Smooth muscle cell (in vitro differentiated cells): ENCODE measurements at regions not wholly inside any gene's neighbourhood (a gene's known extent, or its start where the extent isn't known, plus 50 kb on each side); places are given as distances from the start of the nearest gene placed in this dataset.
"Not testable (repeated sequence)": the region's sequence is repeated elsewhere in the genome, so short reads cannot be mapped to it uniquely, and the experiment has no call there.

ENCODE experiments used
- DNase-seq: peaks from one replicate; lab custom pipeline; 2025; ENCODE audit not compliant: unreplicated experiment; lab: John Stamatoyannopoulos, UW
- H2AFZ ChIP-seq: fragments of 200-600 bp; sonication (generic); 2 replicates; pipeline ENCODE4 v1.6.0; 2016; ENCODE audit warnings: antibody characterized with exemption, low read depth, mild to moderate bottlenecking
- H3F3A ChIP-seq: fragments of 200-600 bp; sonication (generic); 2 replicates; pipeline ENCODE4 v1.6.0; 2017; ENCODE audit warnings: antibody characterized with exemption, low read depth
- H3K27ac ChIP-seq: fragments of 200-600 bp; sonication (generic); 2 replicates; pipeline ENCODE4 v1.5.1; 2016; ENCODE audit warnings: low read depth, mild to moderate bottlenecking
- H3K27me3 ChIP-seq: fragments of 200-600 bp; sonication (generic); 2 replicates; pipeline ENCODE4 v1.6.1; 2016; ENCODE audit warnings: low read depth, mild to moderate bottlenecking
- H3K36me3 ChIP-seq: fragments of 200-600 bp; sonication (generic); 2 replicates; pipeline ENCODE4 v1.5.1; 2016; ENCODE audit warnings: low read depth
- H3K4me1 ChIP-seq: fragments of 200-600 bp; sonication (generic); 2 replicates; pipeline ENCODE4 v1.5.1; 2016; ENCODE audit warnings: low read depth
- H3K4me2 ChIP-seq: fragments of 200-600 bp; sonication (generic); 2 replicates; pipeline ENCODE4 v1.6.0; 2016; ENCODE audit warnings: mild to moderate bottlenecking
- H3K4me3 ChIP-seq: fragments of 200-600 bp; sonication (generic); 2 replicates; pipeline ENCODE4 v1.5.1; 2016; ENCODE audit warnings: mild to moderate bottlenecking
- H3K79me2 ChIP-seq: fragments of 200-600 bp; sonication (generic); 2 replicates; pipeline ENCODE4 v1.6.0; 2016; ENCODE audit warnings: low read depth, mild to moderate bottlenecking
- H3K9ac ChIP-seq: fragments of 200-600 bp; sonication (generic); 2 replicates; pipeline ENCODE4 v1.6.0; 2016; ENCODE audit warnings: low read depth
- H3K9me3 ChIP-seq: fragments of 200-600 bp; sonication (generic); replicated peaks from 2 replicates; pipeline ENCODE4 v1.5.1; 2016; ENCODE audit warnings: low read depth
- H4K20me1 ChIP-seq: fragments of 200-600 bp; sonication (generic); 2 replicates; pipeline ENCODE4 v1.6.0; 2016; ENCODE audit warnings: low read depth
- CTCF ChIP-seq: fragments of 200-600 bp; sonication (generic); IDR thresholded peaks from 2 replicates; pipeline ENCODE4 v1.5.1; 2017; ENCODE audit warnings: borderline replicate concordance, mild to moderate bottlenecking, antibody characterized with exemption; ENCODE audit not compliant: insufficient read depth, poor library complexity, severe bottlenecking
- WGBS: methylation state at CpG from one replicate; pipeline ENCODE4 v1.1.7; 2016; ENCODE audit warnings: low lambda C conversion rate; 5-methylcytosine and 5-hydroxymethylcytosine counted together

GRCh38 chr5:20711520-20712155, 723.6 kb upstream of the CDH18 start:
- H3K36me3 ChIP-seq, H3K79me2 ChIP-seq, H3K9ac ChIP-seq, H4K20me1 ChIP-seq, H3K4me1 ChIP-seq, H3K9me3 ChIP-seq, H3K27me3 ChIP-seq, H3K4me2 ChIP-seq, H2AFZ ChIP-seq, H3F3A ChIP-seq, H3K4me3 ChIP-seq, DNase-seq, H3K27ac ChIP-seq: not testable (repeated sequence)
- 91% methylated on average over 4 of the region's 4 CpGs for WGBS

- not testable (repeated sequence) for H3F3A ChIP-seq, H3K27me3 ChIP-seq, DNase-seq, H3K9me3 ChIP-seq, H3K79me2 ChIP-seq, H2AFZ ChIP-seq, H3K36me3 ChIP-seq, H3K4me2 ChIP-seq, H3K9ac ChIP-seq, H3K4me1 ChIP-seq, H3K4me3 ChIP-seq, H4K20me1 ChIP-seq, H3K27ac ChIP-seq
- WGBS = 78% methylated on average over 5 of the region's 5 CpGs
Measured at GRCh38 chr5:20707634-20708033, 719.6 kb upstream of the CDH18 start.

- Histone ChIP-seq H3K4me1 (no peaks in the 10 kb centered on the region), H3K9ac (no peak overlapping the region), H3K79me2 (no peaks in the 10 kb centered on the region), H2AFZ (no peak overlapping the region), H3K27me3 (no peaks in the 10 kb centered on the region), H3F3A (no peaks in the 10 kb centered on the region), H3K4me3 (no peak overlapping the region), H3K36me3 (no peaks in the 10 kb centered on the region), H3K27ac (no peak overlapping the region), H4K20me1 (no peaks in the 10 kb centered on the region), H3K4me2 (no peak overlapping the region), H3K9me3 (no peaks in the 10 kb centered on the region)
- no peak for TF ChIP-seq CTCF
- WGBS = 33% methylated on average over 2 of the region's 2 CpGs
- no peak for DNase-seq
Measured at GRCh38 chr5:20694121-20694520, 706.1 kb upstream of the CDH18 start.

- Histone ChIP-seq H3K36me3 (no peaks in the 10 kb centered on the region), H2AFZ (no peak overlapping the region), H3K27ac (no peak overlapping the region), H3K9ac (no peak overlapping the region), H3K9me3 (no peaks in the 10 kb centered on the region), H3K27me3 (no peaks in the 10 kb centered on the region), H4K20me1 (no peaks in the 10 kb centered on the region), H3F3A (no peaks in the 10 kb centered on the region), H3K79me2 (no peaks in the 10 kb centered on the region), H3K4me3 (no peak overlapping the region), H3K4me1 (no peaks in the 10 kb centered on the region), H3K4me2 (no peak overlapping the region)
- no peak for DNase-seq
- WGBS = 97% methylated on average over 1 of the region's 1 CpG
- no peak for TF ChIP-seq CTCF
Measured at GRCh38 chr5:20692913-20693312, 704.9 kb upstream of the CDH18 start.
